ENCODE measurements at regions not wholly inside any gene's neighbourhood (a gene's known extent, or its start where the extent isn't known, plus 50 kb on each side); places are given as distances from the start of the nearest gene placed in this dataset.

DNA sequence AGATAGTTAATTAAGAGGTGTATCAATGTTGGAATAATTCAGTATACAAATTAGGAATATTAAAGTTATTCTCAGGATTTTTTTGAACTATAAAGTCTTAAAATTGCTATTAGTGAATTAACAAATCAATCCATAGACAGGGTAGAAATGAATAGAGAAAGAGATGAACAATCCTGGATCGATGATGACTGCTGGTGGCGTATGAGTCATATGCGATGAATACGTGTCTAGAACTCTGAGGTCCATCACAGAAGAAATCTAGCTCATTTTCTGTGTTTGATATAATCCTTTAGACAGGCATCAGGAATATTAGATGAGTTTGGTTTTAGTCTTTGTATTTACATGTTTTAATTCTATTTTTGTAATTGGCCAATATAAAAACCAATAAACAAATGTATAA is 85.4 kb upstream of the RTL1 start:
- Histone ChIP-seq H3K9ac (ENCODE audit: low read depth in 2 of 2, low read length in 2 of 2) (no peak overlapping the region), H3K27me3 (no peaks in the 10 kb centered on the region)
- TF ChIP-seq, protein P1, sequence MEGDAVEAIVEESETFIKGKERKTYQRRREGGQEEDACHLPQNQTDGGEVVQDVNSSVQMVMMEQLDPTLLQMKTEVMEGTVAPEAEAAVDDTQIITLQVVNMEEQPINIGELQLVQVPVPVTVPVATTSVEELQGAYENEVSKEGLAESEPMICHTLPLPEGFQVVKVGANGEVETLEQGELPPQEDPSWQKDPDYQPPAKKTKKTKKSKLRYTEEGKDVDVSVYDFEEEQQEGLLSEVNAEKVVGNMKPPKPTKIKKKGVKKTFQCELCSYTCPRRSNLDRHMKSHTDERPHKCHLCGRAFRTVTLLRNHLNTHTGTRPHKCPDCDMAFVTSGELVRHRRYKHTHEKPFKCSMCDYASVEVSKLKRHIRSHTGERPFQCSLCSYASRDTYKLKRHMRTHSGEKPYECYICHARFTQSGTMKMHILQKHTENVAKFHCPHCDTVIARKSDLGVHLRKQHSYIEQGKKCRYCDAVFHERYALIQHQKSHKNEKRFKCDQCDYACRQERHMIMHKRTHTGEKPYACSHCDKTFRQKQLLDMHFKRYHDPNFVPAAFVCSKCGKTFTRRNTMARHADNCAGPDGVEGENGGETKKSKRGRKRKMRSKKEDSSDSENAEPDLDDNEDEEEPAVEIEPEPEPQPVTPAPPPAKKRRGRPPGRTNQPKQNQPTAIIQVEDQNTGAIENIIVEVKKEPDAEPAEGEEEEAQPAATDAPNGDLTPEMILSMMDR (IDR thresholded peaks at IDR 0.05), result no peak

DNA sequence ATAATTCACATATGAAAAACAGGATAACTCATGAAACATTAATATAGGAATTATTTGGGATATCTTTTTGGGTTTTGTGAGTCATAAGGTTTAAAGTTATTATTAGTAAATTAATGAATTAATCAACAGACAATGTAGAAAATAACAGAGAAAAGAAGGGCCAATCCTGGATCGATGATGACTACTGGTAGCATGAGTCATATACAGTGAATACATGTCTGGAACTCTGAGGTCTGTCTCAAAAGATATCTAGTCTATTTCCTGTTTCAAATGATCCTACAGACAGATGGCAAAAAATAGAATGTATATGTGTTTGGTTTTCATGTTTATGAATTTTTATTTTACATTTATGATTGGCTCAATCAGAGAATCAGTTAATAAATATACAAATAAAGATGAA is 86.4 kb upstream of the RTL1 start:
- DNase-seq, result no peak
- H3K27ac ChIP-seq, result no peak overlapping the region
- H3K9ac ChIP-seq (ENCODE audit: low read depth in 2 of 2, low read length in 2 of 2), result no peak overlapping the region
- H3K4me1 ChIP-seq, result no peaks in the 10 kb centered on the region
- no peak overlapping the region for H3K4me3 ChIP-seq
- no peaks in the 10 kb centered on the region for H3K27me3 ChIP-seq
- no peaks in the 10 kb centered on the region for H3K36me3 ChIP-seq
- no peaks in the 10 kb centered on the region for H3K9me3 ChIP-seq
- TF ChIP-seq, protein P1 (IDR thresholded peaks at IDR 0.05), result no peak
- intact Hi-C loops (cut with DNase I), result no loop called here

More for the DNA sequence above, 85.4 kb upstream of the RTL1 start:
- H3K9me3 ChIP-seq, result no peaks in the 10 kb centered on the region
- intact Hi-C loops (cut with DNase I), result no loop called here
- H3K4me1 ChIP-seq, result no peaks in the 10 kb centered on the region
- no peaks in the 10 kb centered on the region for H3K36me3 ChIP-seq
- no peak for DNase-seq
- no peak overlapping the region for H3K4me3 ChIP-seq
- no peak overlapping the region for H3K27ac ChIP-seq

DNA sequence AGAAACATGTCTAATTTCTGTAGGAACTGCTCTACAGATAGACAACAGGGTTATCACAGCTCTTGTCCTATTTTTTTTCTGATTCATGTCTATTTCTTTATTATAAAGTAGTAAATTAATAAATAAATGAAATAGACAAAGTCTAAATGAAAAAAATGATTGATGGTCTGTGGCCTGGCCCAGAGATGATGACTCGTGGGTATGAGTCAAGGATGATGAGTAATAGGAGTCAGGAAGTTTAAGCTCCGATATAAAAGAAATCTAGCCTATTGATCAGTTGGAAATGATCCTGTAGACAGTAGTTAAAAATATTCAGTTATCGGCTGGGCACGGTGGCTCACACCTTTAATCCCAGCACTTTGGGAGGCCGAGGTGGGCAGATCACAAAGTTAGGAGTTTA is 90.6 kb upstream of the RTL1 start:
- no peak for DNase-seq
- no peak overlapping the region for H3K9ac ChIP-seq (ENCODE audit: low read depth in 2 of 2, low read length in 2 of 2)
- H3K36me3 ChIP-seq, result no peaks in the 10 kb centered on the region
- no peak overlapping the region for H3K27ac ChIP-seq
- no peaks in the 10 kb centered on the region for H3K9me3 ChIP-seq
- H3K4me1 ChIP-seq, result no peaks in the 10 kb centered on the region
- H3K4me3 ChIP-seq, result no peak overlapping the region
- intact Hi-C loops (cut with DNase I), result no loop called here
- TF ChIP-seq, protein P1 (IDR thresholded peaks at IDR 0.05), result no peak
- no peaks in the 10 kb centered on the region for H3K27me3 ChIP-seq

DNA sequence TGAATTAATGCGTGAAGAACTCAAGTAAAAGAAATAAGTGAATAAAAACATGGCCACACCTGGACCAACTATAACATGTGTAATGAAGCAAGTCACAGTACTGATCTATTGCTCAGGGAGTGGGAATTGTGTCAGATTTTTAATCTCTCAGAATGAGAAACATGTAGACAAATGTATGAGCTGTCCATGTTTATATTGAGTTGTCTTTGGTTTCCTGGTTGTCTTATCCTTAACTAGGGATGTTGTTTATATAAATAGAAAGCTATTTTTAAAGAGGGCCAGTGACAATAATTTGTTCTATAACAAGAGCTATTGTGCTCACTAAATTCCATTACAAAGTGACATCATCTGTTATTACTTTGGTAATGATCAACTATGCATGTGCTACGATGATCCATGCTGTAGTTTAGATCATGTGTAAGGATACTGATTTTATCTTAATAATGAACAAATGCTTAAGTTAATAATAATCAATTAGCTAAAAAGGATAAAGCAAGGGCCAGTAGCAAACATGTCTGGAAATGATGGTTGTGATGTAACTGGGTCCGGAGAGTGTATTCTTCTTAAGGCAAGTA is 91.3 kb upstream of the RTL1 start:
- TF ChIP-seq, protein P1 (IDR thresholded peaks at IDR 0.05), result no peak
- DNase-seq, result no peak
- Histone ChIP-seq H3K27ac (no peak overlapping the region), H3K27me3 (no peaks in the 10 kb centered on the region), H3K36me3 (no peaks in the 10 kb centered on the region), H3K9me3 (no peaks in the 10 kb centered on the region), H3K9ac (ENCODE audit: low read depth in 2 of 2, low read length in 2 of 2) (no peak overlapping the region), H3K4me3 (no peak overlapping the region), H3K4me1 (no peaks in the 10 kb centered on the region)
- intact Hi-C loops (cut with DNase I), result no loop called here

DNA sequence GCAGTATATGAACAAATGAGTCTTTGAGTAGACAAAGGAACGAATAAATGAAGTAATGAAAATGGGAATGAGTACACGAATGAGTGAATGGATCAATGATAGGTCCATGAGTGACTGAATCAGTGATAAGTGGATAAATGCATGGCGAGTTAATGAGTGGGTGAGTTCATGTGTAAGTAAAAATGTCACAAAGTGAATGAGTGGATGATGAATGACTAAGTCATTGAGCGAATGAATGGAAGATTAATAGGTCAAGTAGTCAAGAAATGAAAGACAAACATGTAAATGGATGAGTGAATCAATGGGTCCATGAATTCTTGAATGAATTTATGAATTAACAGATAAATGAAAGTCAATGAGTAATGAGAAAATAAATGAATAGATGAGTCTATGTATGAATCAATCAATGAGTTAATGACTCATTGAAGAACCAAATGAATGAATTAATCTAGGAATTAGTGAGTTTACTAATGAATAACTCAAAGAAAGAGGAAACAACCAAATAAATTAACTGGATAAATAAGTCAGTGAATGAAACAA is 97.3 kb upstream of the RTL1 start:
- intact Hi-C loops (cut with DNase I), result no loop called here
- no peak for DNase-seq
- H3K27ac ChIP-seq, result no peak overlapping the region
- H3K9me3 ChIP-seq, result no peaks in the 10 kb centered on the region
- H3K9ac ChIP-seq (ENCODE audit: low read depth in 2 of 2, low read length in 2 of 2), result no peak overlapping the region
- H3K27me3 ChIP-seq, result no peaks in the 10 kb centered on the region
- TF ChIP-seq, protein P1 (IDR thresholded peaks at IDR 0.05), result no peak
- no peaks in the 10 kb centered on the region for H3K36me3 ChIP-seq
- no peaks in the 10 kb centered on the region for H3K4me1 ChIP-seq
- H3K4me3 ChIP-seq, result no peak overlapping the region

Data from colonic mucosa (tissue), 4 donors.